HepG2 (cell line): ENCODE measurements at regions not wholly inside any gene's neighbourhood (a gene's known extent, or its start where the extent isn't known, plus 50 kb on each side); places are given as distances from the start of the nearest gene placed in this dataset.

Experiments used
- ATAC-seq: fragments of 200-7000 bp; cut with Tn5 transposase; 3 replicates; pipeline ENCODE4 v1.9.1; 2020; ENCODE audit warnings: mild to moderate bottlenecking, moderate library complexity
- BruUV-seq: library from RNA; stranded (reverse); fragments of 400-500 nt; replicated peaks from 2 replicates; lab custom pipeline; 2021; lab: Mats Ljungman, UMichigan
- CTCF ChIA-PET: fragments of 300-600 bp; formaldehyde crosslinking; extraction: SDS; loops from one replicate; lab custom pipeline; 2021; ENCODE audit warnings: low total read pairs, inconsistent platforms, low intra/inter-chr PET ratio; lab: Yijun Ruan, JAX
- POLR2A ChIA-PET: fragments of 350-600 bp; sonication (Branson Sonifier 250); formaldehyde crosslinking; loops from one replicate; lab custom pipeline; 2020; ENCODE audit warnings: antibody characterized with exemption, inconsistent platforms; lab: Yijun Ruan, JAX
- DNase-seq: peaks from one replicate; pipeline ENCODE4 v3.0.0-alpha.2; 2015; ENCODE audit warnings: low spot score
- FAIRE-seq: peaks from 3 replicates; lab custom pipeline; 2011; peaks lifted over from hg19 to GRCh38; lab: Jason Lieb, UNC
- H2AFZ ChIP-seq: one replicate; pipeline ENCODE4 v1.6.1; 2011; ENCODE audit warnings: low read length, inconsistent platforms
- H3K27ac ChIP-seq: fragments of 300-600 bp; 3 replicates; pipeline ENCODE4 v1.8.0; 2011; ENCODE audit warnings: mixed run types, mild to moderate bottlenecking, mixed read lengths, low read length, inconsistent platforms; ENCODE audit not compliant: insufficient read depth; ENCODE audit errors: extremely low read length
- H3K27me3 ChIP-seq, 2 experiments: fragments of 200-600 bp in 1 of 2; 2 replicates in 1 of 2; 3 replicates in 1 of 2; pipeline versions ENCODE4 v1.6.0 to v1.8.0; 2011; ENCODE audit warnings: low read length in 2 of 2, mild to moderate bottlenecking in 2 of 2, moderate library complexity in 2 of 2, inconsistent platforms in 1 of 2; ENCODE audit not compliant: insufficient read depth in 2 of 2, control insufficient read depth in 1 of 2
- H3K36me3 ChIP-seq, 2 experiments: fragments of 200-600 bp in 1 of 2; replicated peaks in 1 of 2; 2 replicates in 1 of 2; 3 replicates in 1 of 2; pipeline versions ENCODE4 v1.5.1 to v1.8.0; 2011; ENCODE audit warnings: low read length in 2 of 2, inconsistent platforms in 1 of 2; ENCODE audit not compliant: insufficient read depth in 2 of 2, control insufficient read depth in 1 of 2
- H3K4me1 ChIP-seq: 2 replicates; pipeline ENCODE4 v1.5.1; 2012; ENCODE audit warnings: low read length, inconsistent platforms; ENCODE audit not compliant: insufficient read depth
- H3K4me2 ChIP-seq: 2 replicates; pipeline ENCODE4 v1.6.0; 2011; ENCODE audit warnings: low read depth, low read length, inconsistent platforms
- H3K4me3 ChIP-seq, 3 experiments: fragments of 200-600 bp in 1 of 3; sonication (generic), shearing (Covaris generic) in 1 of 3; replicated peaks in 1 of 3; 2 replicates each; pipeline ENCODE4 v1.5.1; 2011 to 2016; ENCODE audit warnings: low read length in 3 of 3, inconsistent platforms in 2 of 3, low read depth in 2 of 3, mild to moderate bottlenecking in 2 of 3, control low read depth in 1 of 3, mixed read lengths in 1 of 3; ENCODE audit not compliant: insufficient read depth in 1 of 3
- H3K79me2 ChIP-seq: one replicate; pipeline ENCODE4 v1.6.1; 2011; ENCODE audit warnings: low read length, inconsistent platforms; ENCODE audit not compliant: insufficient read depth
- H3K9ac ChIP-seq: 2 replicates; pipeline ENCODE4 v1.6.0; 2011; ENCODE audit warnings: mild to moderate bottlenecking, low read depth, low read length, inconsistent platforms; ENCODE audit not compliant: insufficient read depth
- H3K9me3 ChIP-seq: 2 replicates; pipeline ENCODE4 v1.5.1; 2012; ENCODE audit warnings: mild to moderate bottlenecking, low read length
- H4K20me1 ChIP-seq: 2 replicates; pipeline ENCODE4 v1.6.0; 2011; ENCODE audit warnings: inconsistent platforms, mild to moderate bottlenecking, low read length, moderate library complexity; ENCODE audit not compliant: insufficient read depth
- DR1 ChIP-seq: sonication (generic); formaldehyde crosslinking; IDR thresholded peaks from 2 replicates; pipeline ENCODE4 v1.8.0; 2021; ENCODE audit warnings: mild to moderate bottlenecking, missing genetic modification reagents, inconsistent platforms
- EP300 ChIP-seq, 3 experiments: sonication (generic) in 1 of 3; formaldehyde crosslinking in 1 of 3; IDR thresholded peaks; 2 replicates each; pipeline versions ENCODE4 v1.5.1 to v1.6.1; 2011 to 2020; ENCODE audit warnings: low read depth in 2 of 3, low read length in 2 of 3, borderline replicate concordance in 1 of 3, improper control_type of control experiment in 1 of 3, mild to moderate bottlenecking in 1 of 3, missing genetic modification reagents in 1 of 3, moderate library complexity in 1 of 3
- FOXA1 ChIP-seq, 2 experiments: fragments of 450-650 bp in 1 of 2; sonication (generic) in 1 of 2; formaldehyde crosslinking in 1 of 2; IDR thresholded peaks; 2 replicates each; pipeline versions ENCODE4 v1.4.0 to v1.6.1; 2016 to 2020; ENCODE audit warnings: missing genetic modification reagents in 1 of 2
- GPN1 ChIP-seq: sonication (generic); formaldehyde crosslinking; IDR thresholded peaks from 2 replicates; pipeline ENCODE4 v1.5.1; 2020; ENCODE audit warnings: missing genetic modification reagents, borderline replicate concordance
- KAT8 ChIP-seq: IDR thresholded peaks from 2 replicates; pipeline ENCODE4 v1.6.1; 2016; ENCODE audit warnings: missing genetic modification reagents, missing compliant biosample characterization
- SIN3B ChIP-seq: fragments of 150-350 bp; IDR thresholded peaks from 2 replicates; pipeline ENCODE4 v1.6.1; 2014; ENCODE audit warnings: low read length
- SMARCE1 ChIP-seq: fragments of 450-650 bp; IDR thresholded peaks from 2 replicates; pipeline ENCODE4 v1.6.1; 2017; ENCODE audit warnings: borderline replicate concordance
- WGBS: methylation state at CpG from one replicate; pipeline ENCODE4 v1.1.6; 2017; ENCODE audit warnings: low lambda C conversion rate; 5-methylcytosine and 5-hydroxymethylcytosine counted together
- in situ Hi-C: cut with HindIII; loops from 2 replicates; pipeline ENCODE4 v1.10.0; 2017; ENCODE audit warnings: low pct_unique_long_range_greater_than_20kb; ENCODE audit not compliant: extremely low pct_ligation_motif_present
- intact Hi-C: fragments of 100-400 bp; cut with micrococcal nuclease; formaldehyde crosslinking; loops from one replicate; pipeline ENCODE4 v1.10.0; 2022; ENCODE audit not compliant: unreplicated experiment
- TF ChIP-seq, protein P1 (sequence below): fragments of 450-650 bp; IDR thresholded peaks from 2 replicates; pipeline ENCODE4 v1.6.1; 2016
- TF ChIP-seq, protein P2 (sequence below): sonication (generic); formaldehyde crosslinking; IDR thresholded peaks from 2 replicates; pipeline ENCODE4 v1.8.0; 2022; ENCODE audit warnings: missing genetic modification reagents, mild to moderate bottlenecking, borderline replicate concordance
- TF ChIP-seq, protein P3 (sequence below): IDR thresholded peaks from 2 replicates; pipeline ENCODE4 v1.6.1; 2018; ENCODE audit warnings: missing genetic modification reagents
- TF ChIP-seq, protein P4 (sequence below): IDR thresholded peaks from 2 replicates; pipeline ENCODE4 v1.6.1; 2016
- TF ChIP-seq, protein P5 (sequence below): sonication (generic); formaldehyde crosslinking; IDR thresholded peaks from 2 replicates; pipeline ENCODE4 v1.9.0; 2021; ENCODE audit warnings: missing genetic modification reagents, borderline replicate concordance

DNA sequence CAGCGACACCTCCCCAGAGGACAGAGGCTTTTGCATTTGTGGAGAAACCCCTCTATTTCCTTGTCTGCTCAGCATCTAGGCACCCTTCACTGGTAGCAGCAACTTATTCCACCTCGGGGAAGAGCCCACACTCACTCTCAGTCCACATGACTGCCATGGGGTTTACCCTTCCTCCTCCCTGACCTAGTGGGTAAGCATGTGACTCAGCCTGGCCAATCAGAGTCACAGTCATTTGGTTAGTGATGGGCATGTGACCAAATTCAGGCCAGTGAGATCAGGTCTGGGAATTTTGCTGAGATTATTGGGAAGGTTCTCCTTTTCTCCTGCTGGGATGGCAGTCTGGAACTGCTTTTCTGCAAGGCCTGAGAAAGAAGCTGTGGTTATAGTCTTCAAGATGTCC lies 145.7 kb upstream of the PHACTR3 start:
- ChIA-PET POLR2A (no interaction called here), CTCF (no interaction called here)
- TF ChIP-seq KAT8 (CRISPR knock-in tag) = no peak
- TF ChIP-seq, protein P1, sequence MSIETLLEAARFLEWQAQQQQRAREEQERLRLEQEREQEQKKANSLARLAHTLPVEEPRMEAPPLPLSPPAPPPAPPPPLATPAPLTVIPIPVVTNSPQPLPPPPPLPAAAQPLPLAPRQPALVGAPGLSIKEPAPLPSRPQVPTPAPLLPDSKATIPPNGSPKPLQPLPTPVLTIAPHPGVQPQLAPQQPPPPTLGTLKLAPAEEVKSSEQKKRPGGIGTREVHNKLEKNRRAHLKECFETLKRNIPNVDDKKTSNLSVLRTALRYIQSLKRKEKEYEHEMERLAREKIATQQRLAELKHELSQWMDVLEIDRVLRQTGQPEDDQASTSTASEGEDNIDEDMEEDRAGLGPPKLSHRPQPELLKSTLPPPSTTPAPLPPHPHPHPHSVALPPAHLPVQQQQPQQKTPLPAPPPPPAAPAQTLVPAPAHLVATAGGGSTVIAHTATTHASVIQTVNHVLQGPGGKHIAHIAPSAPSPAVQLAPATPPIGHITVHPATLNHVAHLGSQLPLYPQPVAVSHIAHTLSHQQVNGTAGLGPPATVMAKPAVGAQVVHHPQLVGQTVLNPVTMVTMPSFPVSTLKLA = peak; percentile 45
- Histone ChIP-seq H3K36me3 (no peaks in the 10 kb centered on the region), H3K79me2 (no peaks in the 10 kb centered on the region), H4K20me1 (no peaks in the 10 kb centered on the region), H3K4me2 (no peak overlapping the region), H3K27ac (no peak overlapping the region), H3K4me1 (no peaks in the 10 kb centered on the region), H2AFZ (no peak overlapping the region), H3K9me3 (no peaks in the 10 kb centered on the region), H3K9ac (no peak overlapping the region), H3K27me3 (peaks cover 4 to 58% of the 10 kb centered on the region in 2 experiments; a peak in 4 of 5 replicates), H3K4me3 (no peak overlapping the region)
- no TSS peak for BruUV-seq
- ATAC-seq (no peak), DNase-seq (no peak), FAIRE-seq (no peak)
- WGBS = 0% methylated on average over 2 of the region's 2 CpGs
- in situ Hi-C loops (no loop called here), intact Hi-C loops (no loop called here)

DNA sequence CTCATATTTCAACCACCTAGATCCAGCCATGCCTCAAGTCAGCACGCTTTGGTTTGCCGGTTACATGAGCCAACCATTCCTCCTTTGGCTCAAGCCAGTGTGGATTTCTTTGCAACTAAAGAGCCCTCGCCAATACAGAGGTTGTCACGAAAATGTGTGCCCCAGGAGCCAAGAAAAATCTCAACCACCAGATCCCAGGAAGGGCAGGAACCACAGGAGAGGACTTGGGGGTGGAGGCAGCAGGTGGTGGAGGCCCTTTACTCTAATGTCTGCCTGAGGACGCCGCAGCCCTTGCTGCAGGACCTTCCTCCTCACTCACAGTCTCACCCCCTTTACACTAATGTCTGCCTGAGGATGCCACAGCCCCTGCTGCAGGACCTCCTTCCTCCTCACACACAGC lies 144.8 kb upstream of the PHACTR3 start:
- Histone ChIP-seq H3K4me3 (no peak overlapping the region), H3K27me3 (peaks cover 2 to 49% of the 10 kb centered on the region in 2 experiments; a peak in 4 of 5 replicates), H3K9ac (no peak overlapping the region), H3K79me2 (no peaks in the 10 kb centered on the region), H3K4me1 (no peaks in the 10 kb centered on the region), H3K4me2 (no peak overlapping the region), H3K27ac (no peak overlapping the region), H2AFZ (no peak overlapping the region), H3K36me3 (no peaks in the 10 kb centered on the region), H4K20me1 (no peaks in the 10 kb centered on the region), H3K9me3 (no peaks in the 10 kb centered on the region)
- DNase-seq (no peak), ATAC-seq (no peak), FAIRE-seq (no peak)
- BruUV-seq = no TSS peak
- 5% methylated on average over 6 of the region's 6 CpGs for WGBS
- intact Hi-C loops = no loop called here
- POLR2A ChIA-PET = no interaction called here
- in situ Hi-C loops = no loop called here
- CTCF ChIA-PET = no interaction called here
- TF ChIP-seq, protein P2, sequence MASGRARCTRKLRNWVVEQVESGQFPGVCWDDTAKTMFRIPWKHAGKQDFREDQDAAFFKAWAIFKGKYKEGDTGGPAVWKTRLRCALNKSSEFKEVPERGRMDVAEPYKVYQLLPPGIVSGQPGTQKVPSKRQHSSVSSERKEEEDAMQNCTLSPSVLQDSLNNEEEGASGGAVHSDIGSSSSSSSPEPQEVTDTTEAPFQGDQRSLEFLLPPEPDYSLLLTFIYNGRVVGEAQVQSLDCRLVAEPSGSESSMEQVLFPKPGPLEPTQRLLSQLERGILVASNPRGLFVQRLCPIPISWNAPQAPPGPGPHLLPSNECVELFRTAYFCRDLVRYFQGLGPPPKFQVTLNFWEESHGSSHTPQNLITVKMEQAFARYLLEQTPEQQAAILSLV (CRISPR knock-in tag) = no peak
- TF ChIP-seq, protein P3, sequence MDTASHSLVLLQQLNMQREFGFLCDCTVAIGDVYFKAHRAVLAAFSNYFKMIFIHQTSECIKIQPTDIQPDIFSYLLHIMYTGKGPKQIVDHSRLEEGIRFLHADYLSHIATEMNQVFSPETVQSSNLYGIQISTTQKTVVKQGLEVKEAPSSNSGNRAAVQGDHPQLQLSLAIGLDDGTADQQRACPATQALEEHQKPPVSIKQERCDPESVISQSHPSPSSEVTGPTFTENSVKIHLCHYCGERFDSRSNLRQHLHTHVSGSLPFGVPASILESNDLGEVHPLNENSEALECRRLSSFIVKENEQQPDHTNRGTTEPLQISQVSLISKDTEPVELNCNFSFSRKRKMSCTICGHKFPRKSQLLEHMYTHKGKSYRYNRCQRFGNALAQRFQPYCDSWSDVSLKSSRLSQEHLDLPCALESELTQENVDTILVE (CRISPR knock-in tag) = no peak
- TF ChIP-seq GPN1 (CRISPR knock-in tag) (no peak), DR1 (CRISPR knock-in tag) (no peak), EP300 (IDR thresholded peaks at IDR 0.05; ENCODE audit: low read depth in 2 of 2, low read length in 2 of 2) (no peak), EP300 (CRISPR knock-in tag; IDR thresholded peaks at IDR 0.05; ENCODE audit: borderline replicate concordance) (no peak), FOXA1 (IDR thresholded peaks at IDR 0.05) (no peak), FOXA1 (CRISPR knock-in tag; IDR thresholded peaks at IDR 0.05) (no peak), SMARCE1 (no peak), SIN3B (no peak)
- TF ChIP-seq, protein P4, sequence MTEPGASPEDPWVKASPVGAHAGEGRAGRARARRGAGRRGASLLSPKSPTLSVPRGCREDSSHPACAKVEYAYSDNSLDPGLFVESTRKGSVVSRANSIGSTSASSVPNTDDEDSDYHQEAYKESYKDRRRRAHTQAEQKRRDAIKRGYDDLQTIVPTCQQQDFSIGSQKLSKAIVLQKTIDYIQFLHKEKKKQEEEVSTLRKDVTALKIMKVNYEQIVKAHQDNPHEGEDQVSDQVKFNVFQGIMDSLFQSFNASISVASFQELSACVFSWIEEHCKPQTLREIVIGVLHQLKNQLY (CRISPR knock-in tag) = no peak
- TF ChIP-seq, protein P5, sequence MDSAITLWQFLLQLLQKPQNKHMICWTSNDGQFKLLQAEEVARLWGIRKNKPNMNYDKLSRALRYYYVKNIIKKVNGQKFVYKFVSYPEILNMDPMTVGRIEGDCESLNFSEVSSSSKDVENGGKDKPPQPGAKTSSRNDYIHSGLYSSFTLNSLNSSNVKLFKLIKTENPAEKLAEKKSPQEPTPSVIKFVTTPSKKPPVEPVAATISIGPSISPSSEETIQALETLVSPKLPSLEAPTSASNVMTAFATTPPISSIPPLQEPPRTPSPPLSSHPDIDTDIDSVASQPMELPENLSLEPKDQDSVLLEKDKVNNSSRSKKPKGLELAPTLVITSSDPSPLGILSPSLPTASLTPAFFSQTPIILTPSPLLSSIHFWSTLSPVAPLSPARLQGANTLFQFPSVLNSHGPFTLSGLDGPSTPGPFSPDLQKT = no peak
